Dendritic cell treated with granulocyte-macrophage colony-stimulating factor and Interleukin-4, amounts not matched to agents 40 ng/mL and 50 ng/mL, for 4 days (primary cell): ENCODE measurements at regions not wholly inside any gene's neighbourhood (a gene's known extent, or its start where the extent isn't known, plus 50 kb on each side); places are given as distances from the start of the nearest gene placed in this dataset.

Experiments used
- H3K27ac Mint-ChIP-seq: one replicate; pipeline ENCODE4 v1.8.0; 2022; ENCODE audit warnings: mild to moderate bottlenecking, mixed read lengths
- H3K27me3 Mint-ChIP-seq: one replicate; pipeline ENCODE4 v1.8.0; 2022; ENCODE audit warnings: mild to moderate bottlenecking, mixed read lengths
- H3K36me3 Mint-ChIP-seq: one replicate; pipeline ENCODE4 v1.8.0; 2022; ENCODE audit warnings: low read depth, mixed read lengths
- H3K4me1 Mint-ChIP-seq: one replicate; pipeline ENCODE4 v1.8.0; 2022; ENCODE audit warnings: low read depth, mixed read lengths
- H3K4me3 Mint-ChIP-seq: one replicate; pipeline ENCODE4 v1.8.0; 2022; ENCODE audit warnings: mild to moderate bottlenecking, moderate library complexity, mixed read lengths
- H3K9me3 Mint-ChIP-seq: one replicate; pipeline ENCODE4 v1.8.0; 2022; ENCODE audit warnings: mixed read lengths
- intact Hi-C: fragments of 100-400 bp; cut with micrococcal nuclease; formaldehyde crosslinking; loops from one replicate; pipeline ENCODE4 v1.15.0; 2022

GRCh38 chr3:111339017-111339416 lies 203.0 kb upstream of the CD96 start:
- Mint-ChIP-seq H3K27me3 (no peaks in the 10 kb centered on the region), H3K4me1 (no peaks in the 10 kb centered on the region), H3K36me3 (no peaks in the 10 kb centered on the region), H3K27ac (no peak overlapping the region), H3K4me3 (no peak overlapping the region), H3K9me3 (no peaks in the 10 kb centered on the region)
- intact Hi-C loops: no loop called here

DNA sequence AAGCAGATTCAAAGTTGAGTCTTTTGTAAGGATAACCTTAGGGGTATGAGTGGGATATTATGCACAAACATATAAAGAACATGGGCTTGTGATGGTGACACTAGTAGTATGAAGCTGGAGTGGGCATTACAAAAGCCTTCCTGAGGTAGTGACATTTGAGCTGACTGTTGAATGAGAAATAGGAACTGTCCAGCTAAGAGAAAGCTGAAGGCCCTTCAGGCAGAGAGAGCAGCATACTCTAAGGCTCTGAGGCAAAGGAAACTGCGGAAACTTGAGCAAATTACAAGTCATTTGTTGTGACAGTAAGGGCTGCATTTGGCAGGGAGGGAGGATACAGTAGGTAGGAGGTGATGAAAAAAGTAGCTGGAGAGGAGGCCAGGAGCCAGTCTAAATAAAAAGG lies 190.7 kb upstream of the CD96 start:
- Mint-ChIP-seq H3K27me3 (no peaks in the 10 kb centered on the region), H3K36me3 (no peaks in the 10 kb centered on the region), H3K27ac (no peak overlapping the region), H3K4me3 (no peak overlapping the region), H3K9me3 (peaks cover 34% of the 10 kb centered on the region), H3K4me1 (no peaks in the 10 kb centered on the region)
- intact Hi-C loops: no loop called here

GRCh38 chr3:111352585-111352984 lies 189.4 kb upstream of the CD96 start:
- intact Hi-C loops: no loop called here
- H3K4me1 Mint-ChIP-seq: no peaks in the 10 kb centered on the region
- no peaks in the 10 kb centered on the region for H3K36me3 Mint-ChIP-seq
- no peak overlapping the region for H3K4me3 Mint-ChIP-seq
- no peak overlapping the region for H3K27ac Mint-ChIP-seq
- H3K27me3 Mint-ChIP-seq: no peaks in the 10 kb centered on the region
- peaks cover 41% of the 10 kb centered on the region for H3K9me3 Mint-ChIP-seq

DNA sequence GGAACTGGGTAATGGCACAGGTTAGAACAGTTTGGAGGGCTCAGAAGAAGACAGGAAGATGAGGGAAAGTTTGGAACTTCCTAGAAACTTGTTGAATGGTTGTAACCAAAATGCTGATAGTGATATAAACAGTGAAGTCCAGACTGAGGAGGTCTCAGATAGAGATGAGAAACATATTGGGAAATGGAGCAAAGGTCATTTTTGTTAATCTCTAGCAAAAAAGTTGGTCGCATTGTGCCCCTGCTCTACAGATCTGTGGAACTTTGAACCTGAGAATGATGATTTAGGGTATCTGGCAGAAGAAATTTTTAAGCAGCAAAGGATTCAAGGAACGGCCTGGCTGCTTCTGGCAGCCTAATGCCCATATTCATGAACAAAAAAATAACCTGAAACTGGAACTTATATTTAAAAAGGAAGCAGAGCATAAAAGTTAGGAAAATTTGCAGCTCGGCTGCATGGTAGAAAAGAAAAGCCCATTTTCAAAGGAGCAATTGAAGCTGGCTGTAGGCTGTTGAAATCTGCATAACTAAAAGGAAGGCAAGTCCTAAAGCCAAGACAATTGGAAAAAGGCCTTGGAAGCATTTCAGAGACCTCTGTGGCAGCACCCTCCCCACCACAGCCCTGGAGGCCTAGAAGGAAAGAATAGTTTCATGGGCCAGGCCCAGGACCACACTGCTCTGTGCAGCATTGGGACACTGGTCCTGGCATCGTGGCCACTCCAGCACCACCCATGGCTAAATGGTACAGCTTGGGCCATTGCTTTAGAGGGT lies 182.6 kb upstream of the CD96 start:
- H3K27ac Mint-ChIP-seq: no peak overlapping the region
- H3K9me3 Mint-ChIP-seq: peaks cover 22% of the 10 kb centered on the region
- no peak overlapping the region for H3K4me3 Mint-ChIP-seq
- peaks cover 1% of the 10 kb centered on the region for H3K27me3 Mint-ChIP-seq
- intact Hi-C loops: no loop called here
- no peaks in the 10 kb centered on the region for H3K4me1 Mint-ChIP-seq
- H3K36me3 Mint-ChIP-seq: no peaks in the 10 kb centered on the region

DNA sequence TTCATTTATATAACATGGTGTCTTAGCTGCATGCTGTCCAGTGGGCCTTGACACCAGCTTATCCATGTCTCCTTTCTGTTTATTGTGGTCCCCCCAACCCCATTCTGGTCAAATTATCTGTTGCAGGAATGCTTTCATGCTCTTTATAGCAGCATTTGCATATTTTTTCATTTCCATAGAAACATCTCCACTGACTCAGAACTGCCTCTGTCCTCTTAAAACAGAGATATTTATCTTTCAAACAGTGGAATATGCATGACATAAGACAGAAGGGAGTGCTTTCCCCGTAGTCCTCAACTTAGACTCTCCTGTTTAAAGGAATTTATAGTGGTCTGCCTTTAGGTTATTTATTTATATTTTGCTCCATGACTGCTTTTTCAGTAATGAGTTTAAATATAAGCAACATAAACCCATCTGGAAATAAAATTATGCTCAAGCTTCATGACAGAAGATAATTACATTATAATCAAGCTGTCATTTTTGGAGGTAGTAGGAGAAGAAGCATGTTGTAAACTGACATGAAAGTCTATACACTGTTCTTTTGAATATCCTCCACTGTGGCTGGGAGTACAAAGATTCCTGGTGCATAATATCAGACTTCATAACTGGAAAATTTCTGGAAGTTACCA lies 179.5 kb upstream of the CD96 start:
- H3K4me3 Mint-ChIP-seq: no peak overlapping the region
- intact Hi-C loops: no loop called here
- H3K4me1 Mint-ChIP-seq: no peaks in the 10 kb centered on the region
- no peak overlapping the region for H3K27ac Mint-ChIP-seq
- no peaks in the 10 kb centered on the region for H3K36me3 Mint-ChIP-seq
- peaks cover 14% of the 10 kb centered on the region for H3K9me3 Mint-ChIP-seq
- H3K27me3 Mint-ChIP-seq: peaks cover 1% of the 10 kb centered on the region

DNA sequence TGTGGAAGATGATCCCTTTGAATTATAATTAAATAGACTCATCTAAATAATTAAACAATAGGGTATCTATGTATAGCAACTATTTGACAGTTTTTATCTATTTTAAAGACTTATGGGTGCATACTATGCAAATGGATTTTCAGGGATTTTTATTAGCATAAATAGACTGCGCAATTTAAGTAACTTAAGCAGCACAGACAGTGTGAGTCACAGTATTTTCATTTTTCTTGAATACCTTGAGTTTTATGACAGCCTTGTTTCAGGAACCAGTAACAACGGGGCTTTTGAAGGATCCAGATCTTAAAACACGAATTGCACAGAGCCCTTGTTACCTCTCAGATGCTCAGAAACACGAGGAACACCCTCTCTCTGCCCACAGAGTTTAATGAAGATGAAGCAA lies 175.5 kb upstream of the CD96 start:
- no peak overlapping the region for H3K4me3 Mint-ChIP-seq
- H3K27me3 Mint-ChIP-seq: peaks cover 1% of the 10 kb centered on the region
- intact Hi-C loops: no loop called here
- H3K4me1 Mint-ChIP-seq: no peaks in the 10 kb centered on the region
- H3K27ac Mint-ChIP-seq: no peak overlapping the region
- H3K9me3 Mint-ChIP-seq: peaks cover 24% of the 10 kb centered on the region
- H3K36me3 Mint-ChIP-seq: no peaks in the 10 kb centered on the region

DNA sequence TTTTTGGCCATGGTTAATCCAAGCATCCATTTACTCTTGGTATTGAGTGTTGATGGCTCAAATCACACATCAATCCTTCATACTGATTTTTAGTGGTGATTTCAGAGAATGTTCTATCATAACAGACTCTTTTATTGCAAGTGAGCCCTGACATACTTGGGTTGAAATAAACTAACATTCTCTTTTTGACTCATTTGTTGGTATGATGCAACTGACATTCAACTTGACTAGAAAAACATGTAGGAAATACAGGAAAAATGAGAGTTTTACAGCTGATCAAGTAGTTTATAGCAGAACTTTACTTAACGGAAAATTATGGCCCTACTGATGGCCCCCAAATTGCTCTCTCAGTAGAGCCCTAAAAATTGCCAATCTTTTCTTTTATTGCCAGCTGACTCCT lies 173.9 kb upstream of the CD96 start:
- Mint-ChIP-seq H3K27me3 (no peaks in the 10 kb centered on the region), H3K4me1 (no peaks in the 10 kb centered on the region), H3K36me3 (no peaks in the 10 kb centered on the region), H3K9me3 (peaks cover 40% of the 10 kb centered on the region), H3K4me3 (no peak overlapping the region), H3K27ac (no peak overlapping the region)
- intact Hi-C loops: no loop called here

GRCh38 chr3:111369958-111370357 lies 172.0 kb upstream of the CD96 start:
- Mint-ChIP-seq H3K4me3 (no peak overlapping the region), H3K27me3 (no peaks in the 10 kb centered on the region), H3K9me3 (peaks cover 59% of the 10 kb centered on the region), H3K27ac (no peak overlapping the region), H3K4me1 (no peaks in the 10 kb centered on the region), H3K36me3 (no peaks in the 10 kb centered on the region)
- intact Hi-C loops: no loop called here

GRCh38 chr3:111373239-111373638 lies 168.8 kb upstream of the CD96 start:
- no peaks in the 10 kb centered on the region for H3K36me3 Mint-ChIP-seq
- H3K4me1 Mint-ChIP-seq: no peaks in the 10 kb centered on the region
- H3K9me3 Mint-ChIP-seq: peaks cover 61% of the 10 kb centered on the region
- intact Hi-C loops: no loop called here
- no peak overlapping the region for H3K27ac Mint-ChIP-seq
- H3K27me3 Mint-ChIP-seq: no peaks in the 10 kb centered on the region
- no peak overlapping the region for H3K4me3 Mint-ChIP-seq

GRCh38 chr3:111373861-111374260 lies 168.1 kb upstream of the CD96 start:
- intact Hi-C loops: no loop called here
- H3K9me3 Mint-ChIP-seq: peaks cover 55% of the 10 kb centered on the region
- no peak overlapping the region for H3K27ac Mint-ChIP-seq
- H3K4me1 Mint-ChIP-seq: no peaks in the 10 kb centered on the region
- H3K27me3 Mint-ChIP-seq: no peaks in the 10 kb centered on the region
- no peak overlapping the region for H3K4me3 Mint-ChIP-seq
- no peaks in the 10 kb centered on the region for H3K36me3 Mint-ChIP-seq

DNA sequence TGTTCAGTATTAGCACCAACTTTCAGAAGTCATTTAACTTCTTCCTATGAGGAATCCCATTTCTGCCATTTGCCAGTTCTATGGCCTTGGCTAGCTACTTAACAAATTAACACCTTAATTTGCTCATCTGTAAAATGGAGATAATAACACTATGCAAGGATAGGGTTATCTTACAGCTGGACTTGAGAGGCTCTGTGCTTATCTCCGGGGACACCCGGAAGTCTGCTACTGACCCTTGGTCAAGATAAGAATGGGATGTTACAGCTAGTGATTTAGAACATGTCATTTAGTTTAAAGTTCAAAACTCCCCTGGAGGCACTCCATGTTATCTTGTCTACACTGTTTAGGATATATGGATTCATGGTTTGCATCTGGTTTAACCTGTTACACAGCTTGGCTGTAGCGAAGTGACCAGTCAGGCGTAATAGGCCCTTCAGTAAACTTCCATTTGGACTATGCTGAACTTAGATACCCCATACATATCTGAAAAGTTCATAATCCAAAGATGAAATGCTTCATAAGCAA lies 156.0 kb upstream of the CD96 start:
- Mint-ChIP-seq H3K27me3 (no peaks in the 10 kb centered on the region), H3K36me3 (no peaks in the 10 kb centered on the region), H3K27ac (no peak overlapping the region), H3K4me3 (no peak overlapping the region), H3K9me3 (peaks cover 21% of the 10 kb centered on the region), H3K4me1 (no peaks in the 10 kb centered on the region)
- intact Hi-C loops: no loop called here

- Mint-ChIP-seq H3K9me3 (peaks cover 21% of the 10 kb centered on the region), H3K36me3 (no peaks in the 10 kb centered on the region), H3K27ac (no peak overlapping the region), H3K4me1 (no peaks in the 10 kb centered on the region), H3K27me3 (no peaks in the 10 kb centered on the region), H3K4me3 (no peak overlapping the region)
- intact Hi-C loops: no loop called here
Measured at GRCh38 chr3:111392894-111393398, 149.1 kb upstream of the CD96 start.

- no peak overlapping the region for H3K27ac Mint-ChIP-seq
- H3K4me1 Mint-ChIP-seq: no peaks in the 10 kb centered on the region
- no peak overlapping the region for H3K4me3 Mint-ChIP-seq
- no peaks in the 10 kb centered on the region for H3K27me3 Mint-ChIP-seq
- H3K36me3 Mint-ChIP-seq: no peaks in the 10 kb centered on the region
- H3K9me3 Mint-ChIP-seq: peaks cover 29% of the 10 kb centered on the region
- intact Hi-C loops: no loop called here
Measured at GRCh38 chr3:111412656-111413055, 129.3 kb upstream of the CD96 start.

DNA sequence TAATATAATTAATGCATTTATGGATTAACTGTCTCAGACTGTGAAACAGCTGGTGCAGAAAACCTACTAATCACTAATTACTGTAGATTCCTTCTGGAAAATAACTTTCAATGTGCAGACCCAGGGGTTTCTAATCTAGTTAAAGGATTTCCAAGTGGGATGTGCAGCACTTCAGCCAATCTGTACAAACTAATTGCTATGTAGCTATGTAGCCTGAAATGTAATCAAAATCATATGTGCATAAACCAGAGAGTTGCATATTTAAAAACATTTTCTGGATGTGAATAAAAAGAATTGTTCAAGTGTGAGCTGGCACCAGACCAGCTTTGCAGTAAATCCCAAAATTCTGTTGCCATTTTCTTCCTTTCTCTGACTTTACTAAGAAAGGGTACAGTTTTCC lies 127.5 kb upstream of the CD96 start:
- no peaks in the 10 kb centered on the region for H3K27me3 Mint-ChIP-seq
- H3K27ac Mint-ChIP-seq: no peak overlapping the region
- intact Hi-C loops: no loop called here
- H3K4me3 Mint-ChIP-seq: no peak overlapping the region
- no peaks in the 10 kb centered on the region for H3K36me3 Mint-ChIP-seq
- H3K9me3 Mint-ChIP-seq: peaks cover 19% of the 10 kb centered on the region
- no peaks in the 10 kb centered on the region for H3K4me1 Mint-ChIP-seq
